Body of pancreas (tissue), 4 donors: ENCODE measurements at regions not wholly inside any gene's neighbourhood (a gene's known extent, or its start where the extent isn't known, plus 50 kb on each side); places are given as distances from the start of the nearest gene placed in this dataset.

Source experiments
- POLR2A ChIP-seq, 3 donors: fragments of 450-650 bp; IDR thresholded peaks; one replicate each; pipeline ENCODE4 v1.6.1; 2016; ENCODE audit warnings: antibody characterized with exemption in 3 of 3, mild to moderate bottlenecking in 2 of 3
- TF ChIP-seq, protein P1 (sequence below), 7 experiments: fragments of 450-650 bp in 4 of 7; fragments of 200-600 bp in 3 of 7; sonication (generic) in 3 of 7; IDR thresholded peaks; one replicate each; pipeline ENCODE4 v1.5.1; 2016 to 2019; ENCODE audit warnings: antibody characterized with exemption in 7 of 7

DNA sequence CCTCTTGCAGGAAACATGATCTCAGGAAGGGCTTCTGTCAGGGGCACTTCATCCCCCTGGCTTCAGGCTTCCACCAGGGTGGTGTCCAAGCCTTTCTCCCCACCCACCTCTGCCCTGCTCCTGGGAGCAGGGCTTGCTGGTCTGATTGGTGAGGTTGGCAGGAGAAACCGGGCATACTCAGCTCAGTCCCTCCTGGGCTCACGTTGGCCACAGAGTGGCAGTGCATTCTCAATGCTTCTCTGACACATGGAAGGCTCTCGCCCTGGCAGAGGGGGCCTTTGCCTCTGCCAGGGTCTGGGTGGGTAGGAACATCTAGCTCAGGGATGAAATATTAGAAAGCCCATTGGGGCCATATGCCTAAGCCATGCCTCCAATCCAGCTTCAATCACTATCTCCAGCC lies 142.8 kb downstream of the AXIN2 start:
- TF ChIP-seq, protein P1, sequence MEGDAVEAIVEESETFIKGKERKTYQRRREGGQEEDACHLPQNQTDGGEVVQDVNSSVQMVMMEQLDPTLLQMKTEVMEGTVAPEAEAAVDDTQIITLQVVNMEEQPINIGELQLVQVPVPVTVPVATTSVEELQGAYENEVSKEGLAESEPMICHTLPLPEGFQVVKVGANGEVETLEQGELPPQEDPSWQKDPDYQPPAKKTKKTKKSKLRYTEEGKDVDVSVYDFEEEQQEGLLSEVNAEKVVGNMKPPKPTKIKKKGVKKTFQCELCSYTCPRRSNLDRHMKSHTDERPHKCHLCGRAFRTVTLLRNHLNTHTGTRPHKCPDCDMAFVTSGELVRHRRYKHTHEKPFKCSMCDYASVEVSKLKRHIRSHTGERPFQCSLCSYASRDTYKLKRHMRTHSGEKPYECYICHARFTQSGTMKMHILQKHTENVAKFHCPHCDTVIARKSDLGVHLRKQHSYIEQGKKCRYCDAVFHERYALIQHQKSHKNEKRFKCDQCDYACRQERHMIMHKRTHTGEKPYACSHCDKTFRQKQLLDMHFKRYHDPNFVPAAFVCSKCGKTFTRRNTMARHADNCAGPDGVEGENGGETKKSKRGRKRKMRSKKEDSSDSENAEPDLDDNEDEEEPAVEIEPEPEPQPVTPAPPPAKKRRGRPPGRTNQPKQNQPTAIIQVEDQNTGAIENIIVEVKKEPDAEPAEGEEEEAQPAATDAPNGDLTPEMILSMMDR (IDR thresholded peaks at IDR 0.05) = peak in 1 of 7 experiments; percentile 9
- TF ChIP-seq POLR2A (IDR thresholded peaks at IDR 0.05) = no peak
